Right ventricle myocardium superior (tissue), 1 donor: ENCODE measurements at regions not wholly inside any gene's neighbourhood (a gene's known extent, or its start where the extent isn't known, plus 50 kb on each side); places are given as distances from the start of the nearest gene placed in this dataset.

ENCODE experiments used
- ATAC-seq: fragments of 200-7000 bp; cut with Tn5 transposase; one replicate; pipeline ENCODE4 v1.9.1; 2020; ENCODE audit warnings: mild to moderate bottlenecking; ENCODE audit not compliant: poor library complexity
- DNase-seq: peaks from one replicate; pipeline ENCODE4 v3.0.0-alpha.2; 2020
- intact Hi-C: fragments of 100-400 bp; cut with DNase I; formaldehyde crosslinking; loops from one replicate; pipeline ENCODE4 v1.11.2; 2022
- donor health status: DM: no; HTN: yes; CAD: no; lungs with severe emphysema.

GRCh38 chr1:112172294-112172882 lies 182.9 kb upstream of the KCND3 start:
- peak; percentile 44 for DNase-seq
- ATAC-seq = peak; percentile 65

GRCh38 chr1:112177314-112177713 lies 187.8 kb upstream of the KCND3 start:
- intact Hi-C loops = no loop called here
- ATAC-seq = no peak
- DNase-seq = no peak

More at GRCh38 chr1:112172294-112172882, 182.9 kb upstream of the KCND3 start:
- intact Hi-C loops = no loop called here

GRCh38 chr1:112188611-112189010 lies 199.1 kb upstream of the KCND3 start:
- ATAC-seq = no peak
- DNase-seq = no peak
- intact Hi-C loops = no loop called here

GRCh38 chr1:112196008-112196588 lies 199.9 kb upstream of the CTTNBP2NL start:
- ATAC-seq = peak; percentile 49
- intact Hi-C loops = no loop called here
- DNase-seq = no peak

- DNase-seq (no peak), ATAC-seq (no peak)
- intact Hi-C loops = no loop called here
These were observed 199.3 kb upstream of the CTTNBP2NL start for GRCh38 chr1:112196731-112197130.

- intact Hi-C loops = no loop called here
- ATAC-seq (no peak), DNase-seq (no peak)
These were observed 186.5 kb upstream of the CTTNBP2NL start for GRCh38 chr1:112209493-112209892.

- intact Hi-C loops = no loop called here
- ATAC-seq (no peak), DNase-seq (no peak)
These were observed 176.7 kb upstream of the CTTNBP2NL start for GRCh38 chr1:112219267-112219666.

- no peak for ATAC-seq
- no peak for DNase-seq
- intact Hi-C loops = no loop called here
These were observed 165.8 kb upstream of the CTTNBP2NL start for GRCh38 chr1:112230232-112230631.

GRCh38 chr1:112231331-112231730 lies 164.7 kb upstream of the CTTNBP2NL start:
- intact Hi-C loops = no loop called here
- no peak for DNase-seq
- no peak for ATAC-seq

GRCh38 chr1:112232848-112233247 lies 163.2 kb upstream of the CTTNBP2NL start:
- intact Hi-C loops = no loop called here
- no peak for DNase-seq
- no peak for ATAC-seq

GRCh38 chr1:112234710-112235109 lies 161.3 kb upstream of the CTTNBP2NL start:
- no peak for ATAC-seq
- DNase-seq = no peak
- intact Hi-C loops = no loop called here

- ATAC-seq (no peak), DNase-seq (no peak)
- intact Hi-C loops = no loop called here
These were observed 157.9 kb upstream of the CTTNBP2NL start for GRCh38 chr1:112237983-112238545.

GRCh38 chr1:112239683-112240330 lies 156.2 kb upstream of the CTTNBP2NL start:
- DNase-seq (no peak), ATAC-seq (no peak)
- intact Hi-C loops = no loop called here

- intact Hi-C loops = no loop called here
- ATAC-seq = no peak
These were observed 153.5 kb upstream of the CTTNBP2NL start for GRCh38 chr1:112242470-112242869.

GRCh38 chr1:112244131-112244530 lies 151.9 kb upstream of the CTTNBP2NL start:
- DNase-seq = no peak
- intact Hi-C loops = no loop called here
- no peak for ATAC-seq

More at GRCh38 chr1:112242470-112242869, 153.5 kb upstream of the CTTNBP2NL start:
- no peak for DNase-seq

- intact Hi-C loops = no loop called here
- ATAC-seq = peak; percentile 84
- DNase-seq = no peak
These were observed 150.9 kb upstream of the CTTNBP2NL start for GRCh38 chr1:112245114-112245513.

- no peak for ATAC-seq
- intact Hi-C loops = no loop called here
These were observed 148.9 kb upstream of the CTTNBP2NL start for GRCh38 chr1:112247036-112247597.

GRCh38 chr1:112247961-112248360 lies 148.1 kb upstream of the CTTNBP2NL start:
- DNase-seq (peak; percentile 70), ATAC-seq (peak; percentile 62)
- intact Hi-C loops = no loop called here

More at GRCh38 chr1:112247036-112247597, 148.9 kb upstream of the CTTNBP2NL start:
- no peak for DNase-seq

GRCh38 chr1:112250892-112251291 lies 145.1 kb upstream of the CTTNBP2NL start:
- intact Hi-C loops = no loop called here
- ATAC-seq = no peak

More at GRCh38 chr1:112250892-112251291, 145.1 kb upstream of the CTTNBP2NL start:
- no peak for DNase-seq
